IMR-90 (cell line): ENCODE measurements at regions not wholly inside any gene's neighbourhood (a gene's known extent, or its start where the extent isn't known, plus 50 kb on each side); places are given as distances from the start of the nearest gene placed in this dataset.

Source experiments
- ATAC-seq: fragments of 200-7000 bp; cut with Tn5 transposase; 2 replicates; pipeline ENCODE4 v1.9.1; 2020; ENCODE audit warnings: low read depth, mild to moderate bottlenecking, moderate library complexity
- BruUV-seq: library from RNA; stranded (reverse); fragments of 400-500 nt; replicated peaks from 2 replicates; lab custom pipeline; 2021; lab: Mats Ljungman, UMichigan
- CTCF ChIA-PET: fragments of 300-600 bp; formaldehyde crosslinking; extraction: SDS; loops from one replicate; lab custom pipeline; 2021; ENCODE audit warnings: antibody characterized with exemption; lab: Yijun Ruan, JAX
- POLR2A ChIA-PET: fragments of 300-600 bp; sonication (Branson Sonifier 250); formaldehyde crosslinking; loops from one replicate; lab custom pipeline; 2022; ENCODE audit warnings: antibody characterized with exemption; ENCODE audit not compliant: unreplicated experiment; lab: Charles Lee
- DNase-seq: peaks from one replicate; pipeline ENCODE4 v3.0.0; 2013
- H2AFZ ChIP-seq: replicated peaks from 2 replicates; pipeline ENCODE3; 2013; ENCODE audit warnings: low read length, mild to moderate bottlenecking; ENCODE audit not compliant: poor library complexity
- H2AK5ac ChIP-seq: 2 replicates; pipeline ENCODE4 v1.6.1; 2013; ENCODE audit warnings: low read depth, low read length, inconsistent platforms
- H2AK9ac ChIP-seq: replicated peaks from 2 replicates; pipeline ENCODE3; 2013; ENCODE audit warnings: mild to moderate bottlenecking, low read depth, low read length, moderate library complexity; ENCODE audit not compliant: poor library complexity
- H2BK120ac ChIP-seq: 2 replicates; pipeline ENCODE4 v1.6.1; 2013; ENCODE audit warnings: low read depth, low read length, inconsistent platforms
- H2BK15ac ChIP-seq: 3 replicates; pipeline ENCODE4 v1.6.1; 2013; ENCODE audit warnings: low read depth, low read length, inconsistent platforms
- H2BK20ac ChIP-seq: 2 replicates; pipeline ENCODE4 v1.6.1; 2013; ENCODE audit warnings: low read depth, mild to moderate bottlenecking, inconsistent platforms, low read length, moderate library complexity
- H2BK5ac ChIP-seq: 2 replicates; pipeline ENCODE4 v1.6.1; 2013; ENCODE audit warnings: mild to moderate bottlenecking, low read depth, low read length, inconsistent platforms; ENCODE audit not compliant: poor library complexity, severe bottlenecking
- H3K14ac ChIP-seq: replicated peaks from 2 replicates; pipeline ENCODE4 v1.6.1; 2013; ENCODE audit warnings: low read depth, low read length, inconsistent platforms
- H3K18ac ChIP-seq: 2 replicates; pipeline ENCODE4 v1.6.1; 2013; ENCODE audit warnings: low read depth, low read length, control low read depth
- H3K23ac ChIP-seq: 2 replicates; pipeline ENCODE4 v1.6.1; 2013; ENCODE audit warnings: low read depth, low read length, inconsistent platforms
- H3K27ac ChIP-seq: 2 replicates; pipeline ENCODE4 v1.5.1; 2013; ENCODE audit warnings: mild to moderate bottlenecking, control low read depth, low read length; ENCODE audit not compliant: insufficient read depth
- H3K27me3 ChIP-seq: 2 replicates; pipeline ENCODE4 v1.6.1; 2013; ENCODE audit warnings: low read length; ENCODE audit not compliant: control insufficient read depth, insufficient read depth
- H3K36me3 ChIP-seq: 2 replicates; pipeline ENCODE4 v1.6.1; 2013; ENCODE audit warnings: low read length, mixed read lengths; ENCODE audit not compliant: control insufficient read depth, insufficient read depth
- H3K4ac ChIP-seq: 2 replicates; pipeline ENCODE4 v1.6.1; 2013; ENCODE audit warnings: low read depth, low read length, inconsistent platforms
- H3K4me1 ChIP-seq: 2 replicates; pipeline ENCODE4 v1.6.1; 2013; ENCODE audit warnings: low read length, mixed read lengths; ENCODE audit not compliant: control insufficient read depth, insufficient read depth
- H3K4me2 ChIP-seq: 2 replicates; pipeline ENCODE4 v1.6.1; 2013; ENCODE audit warnings: low read depth, mild to moderate bottlenecking, control low read depth, low read length, moderate library complexity
- H3K4me3 ChIP-seq: 2 replicates; pipeline ENCODE4 v1.5.1; 2013; ENCODE audit warnings: low read depth, mild to moderate bottlenecking, control low read depth, low read length, moderate library complexity; ENCODE audit not compliant: insufficient read depth
- H3K56ac ChIP-seq: 2 replicates; pipeline ENCODE4 v1.6.1; 2013; ENCODE audit warnings: low read length, inconsistent platforms; ENCODE audit not compliant: insufficient read depth; ENCODE audit errors: extremely low read depth
- H3K79me1 ChIP-seq, 2 experiments: 2 replicates each; pipeline ENCODE4 v1.6.1; 2013; ENCODE audit warnings: low read length in 2 of 2, inconsistent platforms in 1 of 2, low read depth in 1 of 2
- H3K9ac ChIP-seq: 2 replicates; pipeline ENCODE4 v1.6.1; 2013; ENCODE audit warnings: low read depth, low read length, control low read depth
- H3K9me1 ChIP-seq: 2 replicates; pipeline ENCODE4 v1.6.1; 2013; ENCODE audit warnings: low read length, inconsistent platforms; ENCODE audit not compliant: insufficient read depth
- H3K9me3 ChIP-seq: 2 replicates; pipeline ENCODE4 v1.6.1; 2013; ENCODE audit warnings: low read length; ENCODE audit not compliant: control insufficient read depth, insufficient read depth
- H4K20me1 ChIP-seq: 2 replicates; pipeline ENCODE4 v1.6.1; 2013; ENCODE audit warnings: low read length, inconsistent platforms; ENCODE audit not compliant: insufficient read depth
- H4K5ac ChIP-seq: 2 replicates; pipeline ENCODE4 v1.6.1; 2013; ENCODE audit warnings: mild to moderate bottlenecking, low read depth, low read length, control low read depth
- H4K8ac ChIP-seq, 2 experiments: 2 replicates each; pipeline ENCODE4 v1.6.1; 2013; ENCODE audit warnings: low read depth in 2 of 2, low read length in 2 of 2, control low read depth in 1 of 2, inconsistent platforms in 1 of 2
- H4K91ac ChIP-seq: 2 replicates; pipeline ENCODE4 v1.6.1; 2013; ENCODE audit warnings: low read depth, low read length, inconsistent platforms; ENCODE audit not compliant: insufficient read depth
- BHLHE40 ChIP-seq: fragments of 150-350 bp; IDR thresholded peaks from 2 replicates; pipeline ENCODE4 v1.6.1; 2016; ENCODE audit warnings: mild to moderate bottlenecking, low read depth, low read length
- FOS ChIP-seq: fragments of 150-350 bp; IDR thresholded peaks from 2 replicates; pipeline ENCODE4 v1.6.1; 2016; ENCODE audit warnings: low read depth, low read length
- MAZ ChIP-seq: IDR thresholded peaks from 2 replicates; pipeline ENCODE4 v1.6.1; 2012; ENCODE audit warnings: low read depth, mild to moderate bottlenecking, low read length, improper control_type of control experiment, moderate library complexity, borderline replicate concordance
- MXI1 ChIP-seq: IDR thresholded peaks from 2 replicates; pipeline ENCODE4 v1.6.1; 2012; ENCODE audit warnings: low read depth, mild to moderate bottlenecking, low read length, moderate library complexity, borderline replicate concordance
- POLR2A ChIP-seq: IDR thresholded peaks from 2 replicates; pipeline ENCODE4 v1.6.1; 2012; ENCODE audit warnings: mild to moderate bottlenecking, low read depth, low read length
- RAD21 ChIP-seq: IDR thresholded peaks from 2 replicates; pipeline ENCODE4 v1.6.1; 2012; ENCODE audit warnings: low read length, improper control_type of control experiment
- WGBS, 2 experiments: methylation state at CpG; one replicate each; pipeline versions ENCODE4 v1.1.5 to v1.1.7; 2013; ENCODE audit warnings: missing lambda C conversion rate in 2 of 2; ENCODE audit not compliant: insufficient read length in 1 of 2; ENCODE audit errors: extremely low coverage in 2 of 2; 5-methylcytosine and 5-hydroxymethylcytosine counted together
- dilution Hi-C: fragments of 300-500 bp; cut with HindIII; formaldehyde crosslinking; loops from one replicate; pipeline ENCODE4 v1.14.3; 2018; ENCODE audit warnings: low sequenced_read_pairs; ENCODE audit not compliant: unreplicated experiment
- in situ Hi-C: fragments of 300-500 bp; cut with MboI; formaldehyde crosslinking; loops from 3 replicates; pipeline ENCODE4 v1.14.3; 2019; ENCODE audit warnings: low sequenced_read_pairs, inconsistent platforms, mixed read lengths
- intact Hi-C: fragments of 100-400 bp; cut with micrococcal nuclease; formaldehyde crosslinking; loops from 2 replicates; pipeline ENCODE4 v1.10.0; 2022

DNA sequence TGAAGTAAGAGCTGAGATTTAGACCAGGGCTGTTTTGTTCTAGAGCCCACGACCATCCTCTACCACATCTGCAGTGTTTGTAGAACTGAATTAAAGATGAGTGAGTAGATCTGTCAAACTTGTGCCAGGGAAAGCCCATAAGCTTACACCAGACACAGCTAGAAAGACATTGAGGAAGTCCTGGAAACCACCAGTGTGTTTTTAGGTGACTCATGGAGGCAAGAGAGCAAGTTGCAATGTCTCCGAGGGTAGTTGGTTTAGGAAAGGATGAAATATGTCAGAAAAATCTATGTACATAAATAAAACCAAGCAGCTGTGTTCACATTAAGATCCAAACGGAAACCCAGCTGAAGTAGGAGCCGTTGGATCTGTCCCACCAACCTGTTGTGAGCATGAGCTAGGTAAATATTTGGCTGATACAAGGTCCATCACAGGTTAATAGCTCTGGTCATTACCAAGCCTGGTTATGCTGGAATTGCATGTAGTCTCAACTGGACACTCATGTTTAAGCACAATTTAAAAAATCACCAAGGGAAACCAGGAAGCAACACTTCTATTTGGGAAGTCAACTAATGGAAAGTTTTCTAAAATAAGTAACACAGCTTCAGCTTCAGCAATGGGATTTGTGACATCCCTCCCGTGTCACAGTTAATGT is 49.9 kb upstream of the PLEKHG3 start:
- 0 out of 2 replicates have a peak overlapping the region, but pooled peaks have one; percentile 34 for H3K23ac ChIP-seq
- no CpG with 5 or more reads among the region's 5 CpGs for WGBS, 2 experiments
- no peak overlapping the region for H3K9ac ChIP-seq
- peaks cover 3% of the 10 kb centered on the region; the same call in 1 of the 2 replicates for H4K20me1 ChIP-seq
- H4K8ac ChIP-seq: peak overlapping the region; percentile 9 to 13; a peak in 1 of 4 replicates
- H3K4me3 ChIP-seq: no peak overlapping the region
- BruUV-seq: no TSS peak
- TF ChIP-seq MXI1 (no peak), MAZ (no peak), POLR2A (peak; percentile 33; the same call in 1 of the 2 replicates), RAD21 (no peak), FOS (peak; percentile 79; the same call in 1 of the 2 replicates), BHLHE40 (peak; percentile 52)
- no peaks in the 10 kb centered on the region for H3K36me3 ChIP-seq
- H2BK15ac ChIP-seq: peak overlapping the region; percentile 33; the same call in 1 of the 3 replicates
- H3K18ac ChIP-seq: no peak overlapping the region; the same call in 1 of the 2 replicates
- DNase-seq (peak; percentile 96), ATAC-seq (peak; percentile 96)
- H3K27me3 ChIP-seq: no peaks in the 10 kb centered on the region
- H2AK9ac ChIP-seq: no peak overlapping the region
- no peak overlapping the region for H3K56ac ChIP-seq
- peak overlapping the region; percentile 18; the same call in 1 of the 2 replicates for H2BK20ac ChIP-seq
- no peaks in the 10 kb centered on the region; a peak in 1 of 4 replicates for H3K79me1 ChIP-seq
- H3K4me1 ChIP-seq: peaks cover 9% of the 10 kb centered on the region
- H4K5ac ChIP-seq: no peak overlapping the region
- 0 out of 2 replicates have a peak overlapping the region, but pooled peaks have one; percentile 12 for H3K27ac ChIP-seq
- in situ Hi-C loops (no loop called here), dilution Hi-C loops (no loop called here), intact Hi-C loops (no loop called here)
- peaks cover 12% of the 10 kb centered on the region for H3K9me1 ChIP-seq
- H3K14ac ChIP-seq: peak overlapping the region; percentile 8; the same call in 1 of the 2 replicates
- H3K4ac ChIP-seq: no peak overlapping the region; the same call in 1 of the 2 replicates
- ChIA-PET POLR2A (interaction anchor here (0.6 kb wide), 1 partner anchor 114 kb away, joined by 3 read pairs; no protein-coding TSS in a partner anchor), CTCF (interaction anchor here (0.5 to 1.6 kb wide), 5 partner anchors 12 to 752 kb away, joined by 3 to 4 read pairs (median 4); no protein-coding TSS in a partner anchor)
- peak overlapping the region; percentile 3 for H2BK5ac ChIP-seq
- peak overlapping the region; percentile 24 for H2AK5ac ChIP-seq
- no peak overlapping the region for H2AFZ ChIP-seq
- peak overlapping the region; percentile 0; the same call in 1 of the 2 replicates for H2BK120ac ChIP-seq
- H3K4me2 ChIP-seq: peak overlapping the region; percentile 72; the same call in 1 of the 2 replicates
- peaks cover 2% of the 10 kb centered on the region; the same call in 1 of the 2 replicates for H3K9me3 ChIP-seq
- no peak overlapping the region for H4K91ac ChIP-seq
